Jurkat, Clone E6-1 (cell line): ENCODE measurements at regions not wholly inside any gene's neighbourhood (a gene's known extent, or its start where the extent isn't known, plus 50 kb on each side); places are given as distances from the start of the nearest gene placed in this dataset.
A peak's percentile ranks its signal among the peaks of the same experiment; 100 is the strongest.
"Not testable (repeated sequence)": the region's sequence is repeated elsewhere in the genome, so short reads cannot be mapped to it uniquely, and the experiment has no call there.

Experiments
- DNase-seq: peaks from one replicate; pipeline ENCODE4 v3.0.0-alpha.2; 2011; ENCODE audit warnings: low read depth, low spot score
- H3K4me3 ChIP-seq: 2 replicates; pipeline ENCODE4 v1.5.1; 2011; ENCODE audit warnings: mild to moderate bottlenecking, low read length, control low read depth, moderate library complexity

- no peak overlapping the region for H3K4me3 ChIP-seq
- no peak for DNase-seq
These were observed 300.7 kb upstream of the SPAG17 start for GRCh38 chr1:118485757-118486156.

- DNase-seq, result no peak
- H3K4me3 ChIP-seq, result no peak overlapping the region
These were observed 299.9 kb upstream of the SPAG17 start for GRCh38 chr1:118484893-118485292.

GRCh38 chr1:118483245-118484006 is 298.4 kb upstream of the SPAG17 start:
- no peak for DNase-seq
- no peak overlapping the region for H3K4me3 ChIP-seq

GRCh38 chr1:118481126-118481525 is 296.1 kb upstream of the SPAG17 start:
- DNase-seq, result no peak
- H3K4me3 ChIP-seq, result no peak overlapping the region

GRCh38 chr1:118479351-118479750 is 294.3 kb upstream of the SPAG17 start:
- H3K4me3 ChIP-seq, result no peak overlapping the region
- no peak for DNase-seq

GRCh38 chr1:118473825-118474224 is 288.8 kb upstream of the SPAG17 start:
- DNase-seq, result no peak
- H3K4me3 ChIP-seq, result no peak overlapping the region

GRCh38 chr1:118464460-118464859 is 279.4 kb upstream of the SPAG17 start:
- not testable (repeated sequence) for DNase-seq, H3K4me3 ChIP-seq

- DNase-seq, result peak; percentile 4
- H3K4me3 ChIP-seq, result no peak overlapping the region
These were observed 276.1 kb upstream of the SPAG17 start for GRCh38 chr1:118461154-118461553.

- H3K4me3 ChIP-seq, result no peak overlapping the region
- no peak for DNase-seq
These were observed 274.8 kb upstream of the SPAG17 start for GRCh38 chr1:118459871-118460270.

- H3K4me3 ChIP-seq, DNase-seq: not testable (repeated sequence)
These were observed 268.8 kb upstream of the SPAG17 start for GRCh38 chr1:118453856-118454255.

- no peak for DNase-seq
- H3K4me3 ChIP-seq, result no peak overlapping the region
These were observed 260.1 kb upstream of the SPAG17 start for GRCh38 chr1:118445156-118445555.

- no peak for DNase-seq
- no peak overlapping the region for H3K4me3 ChIP-seq
These were observed 257.2 kb upstream of the SPAG17 start for GRCh38 chr1:118442214-118442613.

GRCh38 chr1:118437664-118438063 is 252.6 kb upstream of the SPAG17 start:
- DNase-seq, result no peak
- H3K4me3 ChIP-seq, result no peak overlapping the region

- H3K4me3 ChIP-seq, result no peak overlapping the region
- DNase-seq, result no peak
These were observed 244.8 kb upstream of the SPAG17 start for GRCh38 chr1:118429856-118430255.

- DNase-seq, result no peak
- H3K4me3 ChIP-seq, result no peak overlapping the region
These were observed 236.9 kb upstream of the SPAG17 start for GRCh38 chr1:118421868-118422350.

- no peak for DNase-seq
- H3K4me3 ChIP-seq, result no peak overlapping the region
These were observed 219.0 kb upstream of the SPAG17 start for GRCh38 chr1:118404024-118404423.

- no peak for DNase-seq
- no peak overlapping the region for H3K4me3 ChIP-seq
These were observed 212.4 kb upstream of the SPAG17 start for GRCh38 chr1:118397496-118397859.

GRCh38 chr1:118396829-118397495 is 211.9 kb upstream of the SPAG17 start:
- no peak overlapping the region for H3K4me3 ChIP-seq
- DNase-seq, result no peak

GRCh38 chr1:118396279-118396678 is 211.3 kb upstream of the SPAG17 start:
- DNase-seq, result no peak

GRCh38 chr1:118395430-118395991 is 210.5 kb upstream of the SPAG17 start:
- no peak for DNase-seq
- no peak overlapping the region for H3K4me3 ChIP-seq

More at GRCh38 chr1:118396279-118396678, 211.3 kb upstream of the SPAG17 start:
- H3K4me3 ChIP-seq, result no peak overlapping the region
